OCI-LY3 (cell line): ENCODE measurements at regions not wholly inside any gene's neighbourhood (a gene's known extent, or its start where the extent isn't known, plus 50 kb on each side); places are given as distances from the start of the nearest gene placed in this dataset.

ENCODE experiments used
- CTCF ChIP-seq: fragments of 200-600, 300-600 bp; sonication (generic); IDR thresholded peaks from 2 replicates; pipeline ENCODE4 v1.5.1; 2014; ENCODE audit warnings: antibody characterized with exemption, low read length, low read depth
- EZH2phosphoT487 ChIP-seq: fragments of 200-600 bp; shearing (Covaris generic); IDR thresholded peaks from 2 replicates; pipeline ENCODE4 v1.6.1; 2018; ENCODE audit warnings: antibody characterized with exemption, mixed run types, low read depth

GRCh38 chr16:86353948-86354347 is 156.4 kb upstream of the FOXF1 start:
- TF ChIP-seq CTCF (no peak), EZH2phosphoT487 (no peak)
